ENCODE measurements at regions not wholly inside any gene's neighbourhood (a gene's known extent, or its start where the extent isn't known, plus 50 kb on each side); places are given as distances from the start of the nearest gene placed in this dataset.

- Histone ChIP-seq H4K20me1 (replicated peaks; ENCODE audit: insufficient read depth) (no peaks in the 10 kb centered on the region), H3K4me2 (no peak overlapping the region), H3K4me3 (no peak overlapping the region), H3K27ac (ENCODE audit: low read depth) (no peak overlapping the region), H3K9me2 (ENCODE audit: insufficient read depth) (peaks cover 4% of the 10 kb centered on the region; the same call in 1 of the 2 replicates), H2AFZ (no peak overlapping the region), H3K36me3 (ENCODE audit: insufficient read depth) (no peaks in the 10 kb centered on the region), H3K79me2 (replicated peaks; ENCODE audit: insufficient read depth) (no peaks in the 10 kb centered on the region), H3K27me3 (ENCODE audit: insufficient read depth) (no peaks in the 10 kb centered on the region), H3K4me1 (ENCODE audit: insufficient read depth) (no peaks in the 10 kb centered on the region), H3F3A (replicated peaks; ENCODE audit: low read depth) (no peaks in the 10 kb centered on the region)
- Mint-ChIP-seq H3K4me3 (no peak overlapping the region), H3K27me3 (ENCODE audit: insufficient read depth, low read depth, poor library complexity) (no peaks in the 10 kb centered on the region), H3K27ac (no peak overlapping the region), H3K36me3 (ENCODE audit: low read depth) (no peaks in the 10 kb centered on the region), H3K4me1 (0 out of 3 replicates have a peak, but pooled peaks cover 3% of the 10 kb centered on the region), H3K9me3 (no peaks in the 10 kb centered on the region)
- no peak for TF ChIP-seq CREB1 (CRISPR knock-in tag; IDR thresholded peaks at IDR 0.05; ENCODE audit: low read depth)
- TF ChIP-seq NANOG (IDR thresholded peaks at IDR 0.05; ENCODE audit: borderline replicate concordance), result no peak
- TF ChIP-seq POLR2AphosphoS5 (IDR thresholded peaks at IDR 0.05; ENCODE audit: low read depth), result no peak
- TF ChIP-seq REST (IDR thresholded peaks at IDR 0.05; ENCODE audit: unreplicated experiment), result no peak
- no peak for TF ChIP-seq EZH2phosphoT487 (IDR thresholded peaks at IDR 0.05; ENCODE audit: unreplicated experiment)
- DNase-seq (ENCODE audit: low spot score) (no peak), ATAC-seq (no peak)
These were observed 460.1 kb upstream of the MANEA start for GRCh38 chr6:95117236-95117635.

DNA sequence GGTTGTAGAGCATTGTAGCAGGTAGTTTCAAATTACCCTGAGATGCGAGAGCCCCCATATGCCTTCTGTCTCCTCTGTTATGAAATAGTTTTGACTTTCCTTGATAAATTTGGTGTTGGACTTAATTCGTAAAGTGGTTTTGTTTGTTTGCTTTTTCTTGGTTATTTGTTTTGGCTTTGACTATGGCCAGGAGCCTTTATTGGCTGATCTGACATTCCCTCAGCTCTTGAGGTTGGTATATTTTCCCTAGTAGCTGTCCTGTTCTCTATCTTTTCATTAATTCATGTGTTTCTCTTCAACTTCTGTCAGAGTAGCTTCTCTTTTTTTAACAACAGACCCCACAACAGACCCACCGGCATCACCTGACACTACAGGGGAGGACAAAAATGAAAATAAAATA lies 457.4 kb upstream of the MANEA start:
- Histone ChIP-seq H3K4me3 (no peak overlapping the region), H3K4me2 (no peak overlapping the region), H2AFZ (no peak overlapping the region), H3K27ac (ENCODE audit: low read depth) (no peak overlapping the region), H3K79me2 (replicated peaks; ENCODE audit: insufficient read depth) (no peaks in the 10 kb centered on the region), H3K36me3 (ENCODE audit: insufficient read depth) (no peaks in the 10 kb centered on the region), H4K20me1 (replicated peaks; ENCODE audit: insufficient read depth) (no peaks in the 10 kb centered on the region), H3K27me3 (ENCODE audit: insufficient read depth) (no peaks in the 10 kb centered on the region), H3K9me2 (ENCODE audit: insufficient read depth) (peaks cover 4% of the 10 kb centered on the region; the same call in 1 of the 2 replicates), H3K4me1 (ENCODE audit: insufficient read depth) (no peaks in the 10 kb centered on the region), H3F3A (replicated peaks; ENCODE audit: low read depth) (no peaks in the 10 kb centered on the region)
- Mint-ChIP-seq H3K36me3 (ENCODE audit: low read depth) (no peaks in the 10 kb centered on the region), H3K4me3 (no peak overlapping the region), H3K27ac (no peak overlapping the region), H3K4me1 (0 out of 3 replicates have a peak, but pooled peaks cover 3% of the 10 kb centered on the region), H3K9me3 (no peaks in the 10 kb centered on the region), H3K27me3 (ENCODE audit: insufficient read depth, low read depth, poor library complexity) (no peaks in the 10 kb centered on the region)
- ATAC-seq (no peak), DNase-seq (ENCODE audit: low spot score) (no peak)
- TF ChIP-seq EZH2phosphoT487 (IDR thresholded peaks at IDR 0.05; ENCODE audit: unreplicated experiment) (no peak), ZNF331 (CRISPR knock-in tag; IDR thresholded peaks at IDR 0.05; ENCODE audit: low read depth) (no peak), ZNF114 (CRISPR knock-in tag; IDR thresholded peaks at IDR 0.05) (no peak), REST (IDR thresholded peaks at IDR 0.05; ENCODE audit: unreplicated experiment) (no peak), STAT1 (IDR thresholded peaks at IDR 0.05; ENCODE audit: unreplicated experiment) (no peak), POLR2AphosphoS5 (IDR thresholded peaks at IDR 0.05; ENCODE audit: low read depth) (no peak)
- TF ChIP-seq, protein P1, sequence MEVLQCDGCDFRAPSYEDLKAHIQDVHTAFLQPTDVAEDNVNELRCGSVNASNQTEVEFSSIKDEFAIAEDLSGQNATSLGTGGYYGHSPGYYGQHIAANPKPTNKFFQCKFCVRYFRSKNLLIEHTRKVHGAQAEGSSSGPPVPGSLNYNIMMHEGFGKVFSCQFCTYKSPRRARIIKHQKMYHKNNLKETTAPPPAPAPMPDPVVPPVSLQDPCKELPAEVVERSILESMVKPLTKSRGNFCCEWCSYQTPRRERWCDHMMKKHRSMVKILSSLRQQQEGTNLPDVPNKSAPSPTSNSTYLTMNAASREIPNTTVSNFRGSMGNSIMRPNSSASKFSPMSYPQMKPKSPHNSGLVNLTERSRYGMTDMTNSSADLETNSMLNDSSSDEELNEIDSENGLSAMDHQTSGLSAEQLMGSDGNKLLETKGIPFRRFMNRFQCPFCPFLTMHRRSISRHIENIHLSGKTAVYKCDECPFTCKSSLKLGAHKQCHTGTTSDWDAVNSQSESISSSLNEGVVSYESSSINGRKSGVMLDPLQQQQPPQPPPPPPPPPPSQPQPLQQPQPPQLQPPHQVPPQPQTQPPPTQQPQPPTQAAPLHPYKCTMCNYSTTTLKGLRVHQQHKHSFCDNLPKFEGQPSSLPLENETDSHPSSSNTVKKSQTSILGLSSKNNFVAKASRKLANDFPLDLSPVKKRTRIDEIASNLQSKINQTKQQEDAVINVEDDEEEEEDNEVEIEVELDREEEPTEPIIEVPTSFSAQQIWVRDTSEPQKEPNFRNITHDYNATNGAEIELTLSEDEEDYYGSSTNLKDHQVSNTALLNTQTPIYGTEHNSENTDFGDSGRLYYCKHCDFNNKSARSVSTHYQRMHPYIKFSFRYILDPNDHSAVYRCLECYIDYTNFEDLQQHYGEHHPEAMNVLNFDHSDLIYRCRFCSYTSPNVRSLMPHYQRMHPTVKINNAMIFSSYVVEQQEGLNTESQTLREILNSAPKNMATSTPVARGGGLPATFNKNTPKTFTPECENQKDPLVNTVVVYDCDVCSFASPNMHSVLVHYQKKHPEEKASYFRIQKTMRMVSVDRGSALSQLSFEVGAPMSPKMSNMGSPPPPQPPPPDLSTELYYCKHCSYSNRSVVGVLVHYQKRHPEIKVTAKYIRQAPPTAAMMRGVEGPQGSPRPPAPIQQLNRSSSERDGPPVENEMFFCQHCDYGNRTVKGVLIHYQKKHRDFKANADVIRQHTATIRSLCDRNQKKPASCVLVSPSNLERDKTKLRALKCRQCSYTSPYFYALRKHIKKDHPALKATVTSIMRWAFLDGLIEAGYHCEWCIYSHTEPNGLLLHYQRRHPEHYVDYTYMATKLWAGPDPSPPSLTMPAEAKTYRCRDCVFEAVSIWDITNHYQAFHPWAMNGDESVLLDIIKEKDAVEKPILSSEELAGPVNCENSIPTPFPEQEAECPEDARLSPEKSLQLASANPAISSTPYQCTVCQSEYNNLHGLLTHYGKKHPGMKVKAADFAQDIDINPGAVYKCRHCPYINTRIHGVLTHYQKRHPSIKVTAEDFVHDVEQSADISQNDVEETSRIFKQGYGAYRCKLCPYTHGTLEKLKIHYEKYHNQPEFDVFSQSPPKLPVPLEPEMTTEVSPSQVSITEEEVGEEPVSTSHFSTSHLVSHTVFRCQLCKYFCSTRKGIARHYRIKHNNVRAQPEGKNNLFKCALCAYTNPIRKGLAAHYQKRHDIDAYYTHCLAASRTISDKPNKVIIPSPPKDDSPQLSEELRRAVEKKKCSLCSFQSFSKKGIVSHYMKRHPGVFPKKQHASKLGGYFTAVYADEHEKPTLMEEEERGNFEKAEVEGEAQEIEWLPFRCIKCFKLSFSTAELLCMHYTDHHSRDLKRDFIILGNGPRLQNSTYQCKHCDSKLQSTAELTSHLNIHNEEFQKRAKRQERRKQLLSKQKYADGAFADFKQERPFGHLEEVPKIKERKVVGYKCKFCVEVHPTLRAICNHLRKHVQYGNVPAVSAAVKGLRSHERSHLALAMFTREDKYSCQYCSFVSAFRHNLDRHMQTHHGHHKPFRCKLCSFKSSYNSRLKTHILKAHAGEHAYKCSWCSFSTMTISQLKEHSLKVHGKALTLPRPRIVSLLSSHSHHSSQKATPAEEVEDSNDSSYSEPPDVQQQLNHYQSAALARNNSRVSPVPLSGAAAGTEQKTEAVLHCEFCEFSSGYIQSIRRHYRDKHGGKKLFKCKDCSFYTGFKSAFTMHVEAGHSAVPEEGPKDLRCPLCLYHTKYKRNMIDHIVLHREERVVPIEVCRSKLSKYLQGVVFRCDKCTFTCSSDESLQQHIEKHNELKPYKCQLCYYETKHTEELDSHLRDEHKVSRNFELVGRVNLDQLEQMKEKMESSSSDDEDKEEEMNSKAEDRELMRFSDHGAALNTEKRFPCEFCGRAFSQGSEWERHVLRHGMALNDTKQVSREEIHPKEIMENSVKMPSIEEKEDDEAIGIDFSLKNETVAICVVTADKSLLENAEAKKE (CRISPR knock-in tag; IDR thresholded peaks at IDR 0.05), result no peak

All from GM23338 (cell line).